ENCODE measurements at regions not wholly inside any gene's neighbourhood (a gene's known extent, or its start where the extent isn't known, plus 50 kb on each side); places are given as distances from the start of the nearest gene placed in this dataset.

GRCh38 chr16:26464576-26465266 lies 602.0 kb upstream of the C16orf82 start:
- TF ChIP-seq CTCF (CRISPR knock-in tag; IDR thresholded peaks at IDR 0.05), result no peak
- TF ChIP-seq PHB2 (IDR thresholded peaks at IDR 0.05; ENCODE audit: partially characterized antibody), result no peak
- TF ChIP-seq ZNF274 (CRISPR knock-in tag; IDR thresholded peaks at IDR 0.05), result no peak
- TF ChIP-seq NFATC3 (CRISPR knock-in tag; IDR thresholded peaks at IDR 0.05), result no peak
- TF ChIP-seq MAX (IDR thresholded peaks at IDR 0.05), result no peak
- TF ChIP-seq ZBTB33 (CRISPR knock-in tag; IDR thresholded peaks at IDR 0.05), result no peak
- TF ChIP-seq ZMAT3 (CRISPR knock-in tag; conservative IDR thresholded peaks at IDR 0.05), result no peak
- no peak for TF ChIP-seq SUZ12 (IDR thresholded peaks at IDR 0.05; ENCODE audit: low read depth, low read length)
- TF ChIP-seq CEBPB (IDR thresholded peaks at IDR 0.05; ENCODE audit: borderline replicate concordance, low read depth, low read length), result no peak
- no peak for TF ChIP-seq NR2F6 (IDR thresholded peaks at IDR 0.05)
- no peak for TF ChIP-seq NR2F6 (CRISPR knock-in tag; IDR thresholded peaks at IDR 0.05)

Data from HepG2 (cell line).